ENCODE measurements at regions not wholly inside any gene's neighbourhood (a gene's known extent, or its start where the extent isn't known, plus 50 kb on each side); places are given as distances from the start of the nearest gene placed in this dataset.

- no peak for DNase-seq (ENCODE audit: low read depth)
These were observed 51.9 kb upstream of the CDIN1 start for GRCh38 chr15:36527235-36528162.

GRCh38 chr15:36529296-36530011 is 50.0 kb upstream of the CDIN1 start:
- DNase-seq (ENCODE audit: low read depth) = no peak
